NOMO-1 treated with dmso at 0.1 percent for 144 hours (cell line): ENCODE measurements at regions not wholly inside any gene's neighbourhood (a gene's known extent, or its start where the extent isn't known, plus 50 kb on each side); places are given as distances from the start of the nearest gene placed in this dataset.

Source experiments
- DNase-seq: peaks from one replicate; lab custom pipeline; 2025; ENCODE audit not compliant: unreplicated experiment; lab: John Stamatoyannopoulos, UW

DNA sequence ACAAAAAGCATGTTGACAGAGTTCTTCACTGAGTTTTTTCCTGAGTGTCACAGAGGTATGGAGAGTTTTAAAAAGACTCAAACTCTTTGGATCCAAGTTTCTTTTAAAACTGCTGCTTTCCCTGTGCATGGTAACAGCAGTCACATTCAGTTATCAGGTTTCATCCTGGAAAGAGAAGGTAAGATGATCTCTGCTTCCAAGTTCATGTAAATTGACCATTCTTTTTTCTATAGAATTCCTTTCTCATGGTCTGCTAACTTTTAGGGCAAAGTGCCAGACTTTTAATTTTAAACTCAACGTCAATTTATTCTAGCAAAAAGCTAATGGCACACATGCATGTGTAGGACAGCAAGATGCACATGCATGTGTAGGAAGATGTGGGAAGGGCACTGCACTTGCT, 52.5 kb upstream of the PRLR start:
- DNase-seq: no peak

GRCh38 chr5:35281613-35282012, 51.3 kb upstream of the PRLR start:
- no peak for DNase-seq
